Neural cell (in vitro differentiated cells): ENCODE measurements at regions not wholly inside any gene's neighbourhood (a gene's known extent, or its start where the extent isn't known, plus 50 kb on each side); places are given as distances from the start of the nearest gene placed in this dataset.

Source experiments
- H2AFZ ChIP-seq: fragments of 200-600, 300-800 bp; sonication (generic), shearing (Covaris generic); 2 replicates; pipeline ENCODE4 v1.6.0; 2014; ENCODE audit warnings: low read depth, mild to moderate bottlenecking, antibody characterized with exemption, low read length, moderate library complexity
- H3F3A ChIP-seq: fragments of 200-600 bp; shearing (Covaris generic); 2 replicates; pipeline ENCODE4 v1.6.1; 2016; ENCODE audit warnings: mild to moderate bottlenecking, moderate library complexity, mixed read lengths, antibody characterized with exemption, low read length; ENCODE audit not compliant: insufficient read depth, poor library complexity, severe bottlenecking
- H3K27ac ChIP-seq: fragments of 200-600, 300-800 bp; sonication (generic), shearing (Covaris generic); 2 replicates; pipeline ENCODE4 v1.5.1; 2014; ENCODE audit warnings: mild to moderate bottlenecking, low read length, moderate library complexity
- H3K27me3 ChIP-seq: fragments of 300-800, 200-600 bp; sonication (generic), shearing (Covaris generic); 2 replicates; pipeline ENCODE4 v1.6.0; 2014; ENCODE audit warnings: mild to moderate bottlenecking, low read depth, low read length, moderate library complexity; ENCODE audit not compliant: insufficient read depth
- H3K36me3 ChIP-seq: fragments of 300-800, 200-600 bp; sonication (generic), shearing (Covaris generic); 2 replicates; pipeline ENCODE4 v1.5.1; 2014; ENCODE audit warnings: mild to moderate bottlenecking, antibody characterized with exemption, low read length, moderate library complexity; ENCODE audit not compliant: insufficient read depth
- H3K4me2 ChIP-seq: fragments of 300-800, 200-600 bp; sonication (generic), shearing (Covaris generic); 2 replicates; pipeline ENCODE4 v1.6.0; 2014; ENCODE audit warnings: mild to moderate bottlenecking, low read length
- H3K4me3 ChIP-seq: fragments of 300-800, 200-600 bp; sonication (generic), shearing (Covaris generic); 2 replicates; pipeline ENCODE4 v1.5.1; 2014; ENCODE audit warnings: mild to moderate bottlenecking, low read length, moderate library complexity
- H3K79me2 ChIP-seq: fragments of 200-600 bp; shearing (Covaris generic); replicated peaks from 2 replicates; pipeline ENCODE4 v1.6.0; 2014; ENCODE audit warnings: mild to moderate bottlenecking, low read length, moderate library complexity; ENCODE audit not compliant: insufficient read depth
- H3K9ac ChIP-seq: fragments of 300-800, 200-600 bp; sonication (generic), shearing (Covaris generic); 2 replicates; pipeline ENCODE4 v1.6.1; 2016; ENCODE audit warnings: mild to moderate bottlenecking, low read length, mixed read lengths
- H3K9me2 ChIP-seq: fragments of 200-600 bp; shearing (Covaris generic); 2 replicates; pipeline ENCODE4 v1.6.1; 2016; ENCODE audit warnings: mild to moderate bottlenecking, low read length, mixed read lengths; ENCODE audit not compliant: insufficient read depth
- H3K9me3 ChIP-seq: fragments of 200-600, 300-800 bp; sonication (generic), shearing (Covaris generic); 2 replicates; pipeline ENCODE4 v1.6.1; 2016; ENCODE audit warnings: mild to moderate bottlenecking, mixed run types, low read length, moderate library complexity, mixed read lengths
- H4K20me1 ChIP-seq: fragments of 200-600 bp; shearing (Covaris generic); 2 replicates; pipeline ENCODE4 v1.6.1; 2016; ENCODE audit warnings: mild to moderate bottlenecking, mixed run types; ENCODE audit not compliant: insufficient read depth
- EP300 ChIP-seq: fragments of 450-650 bp; conservative IDR thresholded peaks from 2 replicates; pipeline ENCODE4 v1.6.1; 2014; ENCODE audit warnings: antibody characterized with exemption, mild to moderate bottlenecking, moderate library complexity; ENCODE audit not compliant: poor library complexity, severe bottlenecking
- EZH2 ChIP-seq: fragments of 200-600, 300-800 bp; shearing (Covaris generic), sonication (generic); IDR thresholded peaks from 2 replicates; pipeline ENCODE4 v1.6.1; 2014; ENCODE audit warnings: antibody characterized with exemption, low read length, borderline replicate concordance, mild to moderate bottlenecking; ENCODE audit not compliant: insufficient read depth, poor library complexity, severe bottlenecking
- MXI1 ChIP-seq: fragments of 450-650 bp; conservative IDR thresholded peaks from 2 replicates; pipeline ENCODE4 v1.6.1; 2014; ENCODE audit warnings: antibody characterized with exemption, mild to moderate bottlenecking; ENCODE audit not compliant: poor library complexity, severe bottlenecking
- POLR2AphosphoS5 ChIP-seq: IDR thresholded peaks from 2 replicates; pipeline ENCODE4 v1.6.1; 2012
- RAD21 ChIP-seq: fragments of 450-650 bp; conservative IDR thresholded peaks from 2 replicates; pipeline ENCODE4 v1.6.1; 2014; ENCODE audit warnings: antibody characterized with exemption, mild to moderate bottlenecking, moderate library complexity
- REST ChIP-seq: IDR thresholded peaks from 2 replicates; pipeline ENCODE4 v1.6.1; 2012; ENCODE audit warnings: borderline replicate concordance
- SMC3 ChIP-seq: fragments of 450-650 bp; conservative IDR thresholded peaks from 2 replicates; pipeline ENCODE4 v1.6.1; 2014; ENCODE audit warnings: antibody characterized with exemption, mild to moderate bottlenecking, moderate library complexity; ENCODE audit not compliant: poor library complexity
- TAF1 ChIP-seq: IDR thresholded peaks from 2 replicates; pipeline ENCODE4 v1.6.1; 2012; ENCODE audit warnings: low read depth
- TF ChIP-seq, protein P1 (sequence below): fragments of 450-650 bp; IDR thresholded peaks from 2 replicates; pipeline ENCODE4 v1.5.1; 2014; ENCODE audit warnings: antibody characterized with exemption, mild to moderate bottlenecking, moderate library complexity; ENCODE audit not compliant: poor library complexity, severe bottlenecking

DNA sequence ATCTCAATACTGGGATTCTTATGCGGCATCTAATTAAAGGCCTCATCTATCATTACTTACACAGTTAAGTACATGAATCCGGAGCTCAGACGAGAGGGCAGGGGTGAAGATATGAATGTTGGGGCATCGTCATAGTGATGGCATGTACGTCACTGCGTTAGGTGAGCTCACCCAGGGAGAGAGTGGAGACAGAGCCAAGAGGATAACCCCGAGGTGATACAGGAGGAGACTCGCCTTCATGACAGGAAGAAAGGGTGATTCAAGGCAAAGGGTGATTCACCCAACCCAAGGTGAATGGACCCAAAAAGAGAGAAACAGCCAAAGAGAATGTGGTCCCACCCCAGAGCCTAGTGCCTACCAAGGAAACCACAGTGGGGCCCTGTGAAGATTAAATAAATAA lies 132.9 kb upstream of the BLID start:
- TF ChIP-seq TAF1: no peak
- no peak for TF ChIP-seq EZH2
- TF ChIP-seq SMC3: no peak
- TF ChIP-seq, protein P1, sequence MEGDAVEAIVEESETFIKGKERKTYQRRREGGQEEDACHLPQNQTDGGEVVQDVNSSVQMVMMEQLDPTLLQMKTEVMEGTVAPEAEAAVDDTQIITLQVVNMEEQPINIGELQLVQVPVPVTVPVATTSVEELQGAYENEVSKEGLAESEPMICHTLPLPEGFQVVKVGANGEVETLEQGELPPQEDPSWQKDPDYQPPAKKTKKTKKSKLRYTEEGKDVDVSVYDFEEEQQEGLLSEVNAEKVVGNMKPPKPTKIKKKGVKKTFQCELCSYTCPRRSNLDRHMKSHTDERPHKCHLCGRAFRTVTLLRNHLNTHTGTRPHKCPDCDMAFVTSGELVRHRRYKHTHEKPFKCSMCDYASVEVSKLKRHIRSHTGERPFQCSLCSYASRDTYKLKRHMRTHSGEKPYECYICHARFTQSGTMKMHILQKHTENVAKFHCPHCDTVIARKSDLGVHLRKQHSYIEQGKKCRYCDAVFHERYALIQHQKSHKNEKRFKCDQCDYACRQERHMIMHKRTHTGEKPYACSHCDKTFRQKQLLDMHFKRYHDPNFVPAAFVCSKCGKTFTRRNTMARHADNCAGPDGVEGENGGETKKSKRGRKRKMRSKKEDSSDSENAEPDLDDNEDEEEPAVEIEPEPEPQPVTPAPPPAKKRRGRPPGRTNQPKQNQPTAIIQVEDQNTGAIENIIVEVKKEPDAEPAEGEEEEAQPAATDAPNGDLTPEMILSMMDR: no peak
- no peak for TF ChIP-seq POLR2AphosphoS5
- no peak for TF ChIP-seq MXI1
- no peak for TF ChIP-seq REST
- TF ChIP-seq RAD21: no peak
- TF ChIP-seq EP300: no peak
- Histone ChIP-seq H4K20me1 (no peaks in the 10 kb centered on the region), H3K27me3 (peaks cover 19% of the 10 kb centered on the region), H3K36me3 (no peaks in the 10 kb centered on the region), H3K27ac (no peak overlapping the region), H3F3A (no peaks in the 10 kb centered on the region), H3K9ac (no peak overlapping the region), H3K79me2 (no peaks in the 10 kb centered on the region), H3K9me2 (no peaks in the 10 kb centered on the region), H3K4me2 (no peak overlapping the region), H3K9me3 (no peaks in the 10 kb centered on the region), H3K4me3 (no peak overlapping the region), H2AFZ (no peak overlapping the region)

DNA sequence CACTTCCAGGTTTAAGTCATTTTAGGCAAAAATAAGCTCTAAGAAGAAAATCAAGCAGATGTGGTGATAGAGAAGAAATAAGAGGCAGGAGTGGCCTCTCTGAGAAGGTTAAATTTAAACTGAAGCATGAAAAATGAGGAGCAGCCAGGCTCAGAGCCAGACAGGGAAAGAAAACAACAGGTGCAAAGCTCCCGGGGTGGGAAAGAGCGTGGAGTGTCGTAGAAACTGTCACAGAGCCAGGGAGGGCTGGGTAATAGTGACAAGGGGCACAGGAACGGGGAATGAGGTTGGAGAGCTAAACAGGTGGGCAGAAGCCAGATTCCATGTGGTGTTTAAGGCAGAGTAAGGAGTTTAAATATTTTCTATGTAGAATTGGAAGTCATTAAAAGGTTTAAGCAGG lies 132.1 kb upstream of the BLID start:
- H3K9me2 ChIP-seq: no peaks in the 10 kb centered on the region
- no peaks in the 10 kb centered on the region for H4K20me1 ChIP-seq
- H3K79me2 ChIP-seq: no peaks in the 10 kb centered on the region
- H3K9ac ChIP-seq: no peak overlapping the region
- no peak overlapping the region for H3K4me3 ChIP-seq
- H3K9me3 ChIP-seq: no peaks in the 10 kb centered on the region
- peaks cover 19% of the 10 kb centered on the region for H3K27me3 ChIP-seq
- H3F3A ChIP-seq: no peaks in the 10 kb centered on the region
- no peak overlapping the region for H2AFZ ChIP-seq
- no peaks in the 10 kb centered on the region for H3K36me3 ChIP-seq
- no peak overlapping the region for H3K4me2 ChIP-seq
- TF ChIP-seq POLR2AphosphoS5 (no peak), RAD21 (no peak)
- no peak overlapping the region for H3K27ac ChIP-seq

DNA sequence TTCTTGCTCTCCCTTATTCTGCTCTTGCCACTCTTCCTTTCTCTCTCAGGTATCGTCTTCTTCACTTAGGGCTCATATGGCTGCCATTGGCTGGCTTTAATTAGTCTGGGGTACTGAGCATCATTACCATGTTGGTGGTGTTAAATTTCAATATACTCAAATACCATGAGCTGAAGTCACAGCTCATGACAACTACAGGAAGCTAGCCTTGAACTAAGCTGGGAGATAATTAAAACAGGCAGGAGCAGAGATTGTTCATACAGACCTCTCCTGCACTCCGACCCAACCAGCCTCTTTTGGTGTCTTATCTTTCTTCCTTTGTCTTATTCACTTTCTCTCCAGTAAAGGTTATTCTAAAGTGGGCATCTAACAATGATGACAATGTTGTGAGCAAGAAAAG lies 130.9 kb upstream of the BLID start:
- Histone ChIP-seq H3K4me2 (no peak overlapping the region), H4K20me1 (no peaks in the 10 kb centered on the region), H3K9me2 (no peaks in the 10 kb centered on the region), H3K27me3 (peaks cover 15% of the 10 kb centered on the region), H2AFZ (no peak overlapping the region), H3K9ac (no peak overlapping the region), H3K4me3 (no peak overlapping the region), H3K27ac (no peak overlapping the region), H3K9me3 (no peaks in the 10 kb centered on the region), H3K36me3 (no peaks in the 10 kb centered on the region), H3F3A (no peaks in the 10 kb centered on the region), H3K79me2 (no peaks in the 10 kb centered on the region)
- TF ChIP-seq TAF1 (no peak), REST (no peak), POLR2AphosphoS5 (no peak)
